ENCODE measurements at regions not wholly inside any gene's neighbourhood (a gene's known extent, or its start where the extent isn't known, plus 50 kb on each side); places are given as distances from the start of the nearest gene placed in this dataset.

DNA sequence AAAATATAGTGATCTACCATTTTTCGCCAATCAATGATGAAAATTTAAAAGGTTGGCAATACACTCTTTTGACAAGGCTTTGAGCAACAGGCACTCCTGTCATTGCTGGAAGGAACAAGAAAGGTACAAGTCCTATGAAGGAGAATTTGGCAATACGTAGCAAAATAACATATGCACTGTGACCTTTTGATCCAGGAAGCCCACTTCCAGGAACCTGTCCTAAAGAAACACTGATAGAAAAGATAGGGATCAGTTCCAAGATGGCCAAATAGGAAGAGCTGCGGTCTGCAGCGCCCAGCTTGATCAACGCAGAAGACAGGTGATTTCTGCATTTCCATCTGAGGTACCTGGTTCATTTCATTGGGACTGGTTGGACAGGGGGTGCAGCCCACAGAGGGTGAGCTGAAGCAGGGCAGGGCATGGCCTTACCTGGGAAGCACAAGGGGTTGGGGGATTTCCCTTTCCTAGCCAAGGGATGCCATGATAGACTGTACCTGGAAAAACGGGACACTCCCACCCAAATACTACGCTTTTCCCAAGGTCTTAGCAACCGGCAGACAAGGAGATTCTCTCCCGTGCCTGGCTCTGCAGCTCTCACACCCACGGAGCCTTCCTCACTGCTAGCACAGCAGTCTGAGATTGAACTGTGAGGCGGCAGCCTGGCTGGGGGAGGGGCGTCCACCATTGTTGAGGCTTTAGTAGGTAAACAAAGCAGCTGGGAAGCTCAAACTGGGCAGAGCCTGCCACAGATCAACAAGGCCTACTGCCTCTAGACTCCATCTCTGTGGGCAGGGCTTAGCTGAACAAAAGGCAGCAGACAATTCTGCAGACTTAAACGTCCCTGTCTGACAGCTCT, 69.7 kb upstream of the GALNT18 start:
- Mint-ChIP-seq H3K9me3 (peaks cover 12% of the 10 kb centered on the region), H3K27me3 (ENCODE audit: low read depth) (no peaks in the 10 kb centered on the region), H3K4me1 (no peaks in the 10 kb centered on the region), H3K27ac (no peak overlapping the region), H3K4me3 (no peak overlapping the region), H3K36me3 (ENCODE audit: low read depth) (no peaks in the 10 kb centered on the region)
- TF ChIP-seq, protein P1, sequence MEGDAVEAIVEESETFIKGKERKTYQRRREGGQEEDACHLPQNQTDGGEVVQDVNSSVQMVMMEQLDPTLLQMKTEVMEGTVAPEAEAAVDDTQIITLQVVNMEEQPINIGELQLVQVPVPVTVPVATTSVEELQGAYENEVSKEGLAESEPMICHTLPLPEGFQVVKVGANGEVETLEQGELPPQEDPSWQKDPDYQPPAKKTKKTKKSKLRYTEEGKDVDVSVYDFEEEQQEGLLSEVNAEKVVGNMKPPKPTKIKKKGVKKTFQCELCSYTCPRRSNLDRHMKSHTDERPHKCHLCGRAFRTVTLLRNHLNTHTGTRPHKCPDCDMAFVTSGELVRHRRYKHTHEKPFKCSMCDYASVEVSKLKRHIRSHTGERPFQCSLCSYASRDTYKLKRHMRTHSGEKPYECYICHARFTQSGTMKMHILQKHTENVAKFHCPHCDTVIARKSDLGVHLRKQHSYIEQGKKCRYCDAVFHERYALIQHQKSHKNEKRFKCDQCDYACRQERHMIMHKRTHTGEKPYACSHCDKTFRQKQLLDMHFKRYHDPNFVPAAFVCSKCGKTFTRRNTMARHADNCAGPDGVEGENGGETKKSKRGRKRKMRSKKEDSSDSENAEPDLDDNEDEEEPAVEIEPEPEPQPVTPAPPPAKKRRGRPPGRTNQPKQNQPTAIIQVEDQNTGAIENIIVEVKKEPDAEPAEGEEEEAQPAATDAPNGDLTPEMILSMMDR (IDR thresholded peaks at IDR 0.05; ENCODE audit: unreplicated experiment in 3 of 3): no peak

DNA sequence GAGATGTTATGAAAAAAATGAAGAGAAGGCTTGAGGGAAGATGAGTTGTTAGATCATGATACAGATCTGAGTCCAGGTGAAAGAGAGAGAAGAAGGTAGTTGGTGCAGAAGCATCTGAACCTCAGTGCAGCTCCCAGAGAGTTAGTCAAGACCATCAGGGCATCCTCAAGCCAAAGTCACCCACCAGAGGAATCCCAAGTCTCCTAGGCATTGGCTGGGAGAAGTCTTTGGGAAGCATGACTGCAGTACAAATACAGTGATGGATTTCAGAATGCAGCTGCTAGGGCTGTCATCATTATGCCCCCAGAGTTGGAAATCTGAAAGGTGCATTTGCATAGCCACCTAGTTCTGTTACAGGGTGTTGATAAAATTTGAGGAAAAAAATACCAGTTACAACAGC, 59.7 kb upstream of the GALNT18 start:
- Mint-ChIP-seq H3K27ac (no peak overlapping the region), H3K9me3 (peaks cover 16% of the 10 kb centered on the region), H3K4me3 (no peak overlapping the region), H3K4me1 (no peaks in the 10 kb centered on the region), H3K27me3 (ENCODE audit: low read depth) (peaks cover 12% of the 10 kb centered on the region), H3K36me3 (ENCODE audit: low read depth) (no peaks in the 10 kb centered on the region)
- TF ChIP-seq, protein P1 (IDR thresholded peaks at IDR 0.05; ENCODE audit: unreplicated experiment in 3 of 3): no peak

DNA sequence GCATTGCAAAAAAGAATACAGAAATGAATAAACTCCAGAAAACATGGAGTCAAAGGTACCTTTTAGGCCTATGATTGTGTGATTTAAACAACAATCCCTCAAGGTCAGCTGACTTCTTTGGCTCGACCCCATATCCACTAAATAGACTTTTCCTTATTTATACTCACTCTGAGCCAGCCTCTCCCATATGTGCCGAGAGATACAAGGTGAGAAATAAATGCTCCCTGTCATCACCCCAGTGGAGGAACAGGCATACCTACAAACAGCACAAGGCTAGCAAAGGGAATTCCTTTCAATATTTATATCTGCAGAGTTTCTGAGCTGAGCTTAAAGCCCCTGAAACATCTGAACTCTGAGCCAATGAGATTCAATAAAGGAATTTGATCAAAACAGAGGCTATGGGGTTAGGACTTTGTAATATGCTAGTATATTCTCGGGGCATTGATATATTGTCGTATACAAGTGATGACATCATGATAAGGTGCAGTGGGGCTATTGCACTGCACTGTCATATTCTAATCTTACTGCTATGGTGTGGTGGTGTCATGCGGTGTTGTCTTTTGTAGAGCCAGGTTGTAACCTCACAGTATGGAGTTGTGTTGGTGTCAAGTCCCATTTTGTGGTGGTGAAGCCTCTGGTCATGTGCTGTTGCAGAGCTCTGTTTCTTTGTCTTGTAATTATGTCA, 56.0 kb upstream of the GALNT18 start:
- Mint-ChIP-seq H3K27ac (no peak overlapping the region), H3K4me1 (no peaks in the 10 kb centered on the region), H3K27me3 (ENCODE audit: low read depth) (peaks cover 10% of the 10 kb centered on the region), H3K9me3 (peaks cover 5% of the 10 kb centered on the region), H3K36me3 (ENCODE audit: low read depth) (no peaks in the 10 kb centered on the region), H3K4me3 (no peak overlapping the region)
- TF ChIP-seq, protein P1 (IDR thresholded peaks at IDR 0.05; ENCODE audit: unreplicated experiment in 3 of 3): no peak

DNA sequence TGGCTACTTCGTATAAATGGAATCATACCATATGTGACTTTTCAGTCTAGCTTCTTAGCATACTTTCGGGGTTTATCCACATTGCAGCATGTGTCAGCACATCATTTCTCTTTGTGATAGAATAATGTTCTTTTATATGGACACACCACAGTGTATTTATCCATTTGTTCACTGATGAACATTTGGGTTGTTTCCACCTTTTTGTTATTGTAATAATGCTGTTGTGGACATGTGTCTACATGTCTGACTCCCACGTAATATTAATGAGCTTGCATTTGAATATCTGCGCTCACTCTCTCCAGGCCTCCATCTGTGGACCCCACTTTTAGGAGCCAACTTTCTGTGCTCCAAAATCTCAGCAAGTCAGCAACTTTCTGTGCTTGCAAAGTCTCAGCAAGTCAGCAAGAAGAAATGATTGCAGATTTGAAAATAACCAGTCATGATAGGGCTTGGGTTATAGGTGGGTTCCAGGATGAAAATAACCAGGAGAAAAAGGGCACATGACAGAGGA, 53.9 kb upstream of the GALNT18 start:
- TF ChIP-seq, protein P1 (IDR thresholded peaks at IDR 0.05; ENCODE audit: unreplicated experiment in 3 of 3): no peak
- peaks cover 16% of the 10 kb centered on the region for H3K27me3 Mint-ChIP-seq (ENCODE audit: low read depth)
- no peaks in the 10 kb centered on the region for H3K9me3 Mint-ChIP-seq
- H3K4me1 Mint-ChIP-seq: no peaks in the 10 kb centered on the region
- H3K36me3 Mint-ChIP-seq (ENCODE audit: low read depth): no peaks in the 10 kb centered on the region
- H3K27ac Mint-ChIP-seq: no peak overlapping the region
- H3K4me3 Mint-ChIP-seq: no peak overlapping the region

DNA sequence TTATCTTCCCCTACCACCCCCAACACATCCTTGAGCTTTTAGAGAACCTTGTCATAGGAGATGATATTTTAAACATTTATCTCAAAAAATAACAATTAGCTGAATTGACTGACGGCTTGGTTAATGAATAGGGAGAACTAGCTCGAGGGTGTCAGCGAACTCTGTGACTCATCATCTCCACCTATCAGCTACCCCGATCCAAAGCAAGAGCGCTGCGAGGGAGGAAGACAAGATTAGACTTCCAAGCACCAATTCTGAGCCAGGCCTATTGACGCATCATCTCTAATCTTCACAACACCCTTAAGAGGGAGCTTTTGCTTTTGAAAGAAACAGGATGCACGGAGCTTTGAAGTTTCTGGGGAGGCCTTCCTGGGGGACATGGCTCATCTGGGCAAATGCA, 51.0 kb upstream of the GALNT18 start:
- Mint-ChIP-seq H3K27me3 (ENCODE audit: low read depth) (peaks cover 23% of the 10 kb centered on the region), H3K27ac (no peak overlapping the region), H3K4me3 (no peak overlapping the region), H3K9me3 (no peaks in the 10 kb centered on the region), H3K36me3 (ENCODE audit: low read depth) (no peaks in the 10 kb centered on the region), H3K4me1 (peaks cover 12% of the 10 kb centered on the region)
- TF ChIP-seq, protein P1 (IDR thresholded peaks at IDR 0.05; ENCODE audit: unreplicated experiment in 3 of 3): no peak

Measured in nephron (organoid).